HCT116 (cell line): ENCODE measurements at regions not wholly inside any gene's neighbourhood (a gene's known extent, or its start where the extent isn't known, plus 50 kb on each side); places are given as distances from the start of the nearest gene placed in this dataset.

Experiments
- ATAC-seq: fragments of 200-7000 bp; cut with Tn5 transposase; 2 replicates; pipeline ENCODE4 v1.9.1; 2020; ENCODE audit warnings: mild to moderate bottlenecking, moderate library complexity
- BruUV-seq: library from RNA; stranded (reverse); fragments of 400-500 nt; replicated peaks from 2 replicates; lab custom pipeline; 2021; lab: Mats Ljungman, UMichigan
- CTCF ChIA-PET: fragments of 300-600 bp; sonication (Branson Sonifier 250); formaldehyde crosslinking; loops from one replicate; lab custom pipeline; 2021; ENCODE audit warnings: antibody characterized with exemption; lab: Charles Lee
- POLR2A ChIA-PET: fragments of 300-600, 350-600 bp; sonication (Branson Sonifier 250); formaldehyde crosslinking; loops from one replicate; lab custom pipeline; 2021; ENCODE audit warnings: antibody characterized with exemption; lab: Charles Lee
- RAD21 ChIA-PET, 2 experiments: fragments of 300-600 bp; sonication (Branson Sonifier 250); formaldehyde crosslinking; loops; one replicate each; lab custom pipeline; 2023; ENCODE audit warnings: low total read pairs in 2 of 2; ENCODE audit not compliant: uncharacterized antibody in 2 of 2, unreplicated experiment in 2 of 2, low non-redundant PET in 1 of 2; lab: Charles Lee
- DNase-seq: peaks from one replicate; pipeline ENCODE4 v3.0.0-alpha.2; 2010; ENCODE audit warnings: low read depth, low spot score
- H2AFZ ChIP-seq: fragments of 200-600 bp; shearing (Covaris generic), sonication (generic); 2 replicates; pipeline ENCODE4 v1.6.1; 2017; ENCODE audit warnings: low read depth, mixed run types, mixed read lengths, antibody characterized with exemption, low read length; ENCODE audit not compliant: poor library complexity, severe bottlenecking
- H3K27ac ChIP-seq: 2 replicates; pipeline ENCODE4 v1.5.1; 2012; ENCODE audit warnings: low read depth, low read length
- H3K27me3 ChIP-seq: fragments of 200-600 bp; sonication (generic); 2 replicates; pipeline ENCODE4 v1.6.1; 2016; ENCODE audit warnings: mixed run types, low read length, mixed read lengths; ENCODE audit not compliant: insufficient read depth
- H3K36me3 ChIP-seq, 2 experiments: fragments of 200-500 bp in 1 of 2; fragments of 200-600 bp in 1 of 2; sonication (Bioruptor generic) in 1 of 2; sonication (generic) in 1 of 2; 2 replicates each; pipeline versions ENCODE4 v1.5.1 to v1.6.1; 2014 to 2016; ENCODE audit warnings: low read length in 2 of 2, inconsistent platforms in 1 of 2, mixed read lengths in 1 of 2, mixed run types in 1 of 2; ENCODE audit not compliant: insufficient read depth in 2 of 2, control insufficient read depth in 1 of 2
- H3K4me1 ChIP-seq, 2 experiments: fragments of 200-600 bp in 1 of 2; sonication (generic) in 1 of 2; 2 replicates each; pipeline versions ENCODE4 v1.5.1 to v1.6.1; 2012 to 2017; ENCODE audit warnings: low read length in 2 of 2, inconsistent platforms in 1 of 2, mild to moderate bottlenecking in 1 of 2, mixed read lengths in 1 of 2, mixed run types in 1 of 2, moderate library complexity in 1 of 2; ENCODE audit not compliant: insufficient read depth in 2 of 2, control insufficient read depth in 1 of 2
- H3K4me2 ChIP-seq: fragments of 200-600 bp; sonication (generic); 2 replicates; pipeline ENCODE4 v1.6.1; 2017; ENCODE audit warnings: mixed run types, low read length, mixed read lengths
- H3K4me3 ChIP-seq, 2 experiments: fragments of 200-600 bp in 1 of 2; sonication (generic) in 1 of 2; replicated peaks in 1 of 2; 2 replicates each; pipeline ENCODE4 v1.5.1; 2011 to 2016; ENCODE audit warnings: low read length in 2 of 2, control low read depth in 1 of 2, low read depth in 1 of 2, mild to moderate bottlenecking in 1 of 2, mixed read lengths in 1 of 2, mixed run types in 1 of 2
- H3K79me2 ChIP-seq: fragments of 200-600 bp; sonication (generic); 2 replicates; pipeline ENCODE4 v1.6.1; 2017; ENCODE audit warnings: mild to moderate bottlenecking, mixed run types, low read length, moderate library complexity, mixed read lengths; ENCODE audit not compliant: insufficient read depth
- H3K9ac ChIP-seq: fragments of 200-600 bp; sonication (generic); 2 replicates; pipeline ENCODE4 v1.6.1; 2016; ENCODE audit warnings: low read length, mixed read lengths
- H3K9me2 ChIP-seq: fragments of 200-600 bp; sonication (generic), shearing (Covaris generic); 2 replicates; pipeline ENCODE4 v1.6.1; 2017; ENCODE audit warnings: mixed run types, mild to moderate bottlenecking, moderate library complexity; ENCODE audit not compliant: insufficient read depth
- H3K9me3 ChIP-seq, 2 experiments: fragments of 200-500 bp in 1 of 2; fragments of 200-600 bp in 1 of 2; sonication (Bioruptor generic) in 1 of 2; sonication (generic) in 1 of 2; 2 replicates each; pipeline ENCODE4 v1.6.1; 2014 to 2017; ENCODE audit warnings: low read length in 2 of 2, mixed read lengths in 2 of 2, inconsistent platforms in 1 of 2, low read depth in 1 of 2, mild to moderate bottlenecking in 1 of 2, mixed run types in 1 of 2, moderate library complexity in 1 of 2; ENCODE audit not compliant: control insufficient read depth in 1 of 2, insufficient read depth in 1 of 2
- H4K20me1 ChIP-seq: fragments of 200-600 bp; sonication (generic), shearing (Covaris generic); 2 replicates; pipeline ENCODE4 v1.6.1; 2017; ENCODE audit warnings: mixed run types, mild to moderate bottlenecking, moderate library complexity; ENCODE audit not compliant: insufficient read depth
- CBX3 ChIP-seq: IDR thresholded peaks from 2 replicates; pipeline ENCODE4 v1.6.1; 2012; ENCODE audit warnings: low read depth
- CEBPB ChIP-seq: IDR thresholded peaks from 2 replicates; pipeline ENCODE4 v1.6.1; 2012; ENCODE audit warnings: low read depth
- EGR1 ChIP-seq: IDR thresholded peaks from 2 replicates; pipeline ENCODE4 v1.6.1; 2012; ENCODE audit warnings: low read depth
- ELF1 ChIP-seq: IDR thresholded peaks from 2 replicates; pipeline ENCODE4 v1.6.1; 2012; ENCODE audit warnings: low read depth, borderline replicate concordance
- EZH2 ChIP-seq: fragments of 200-600 bp; sonication (generic); IDR thresholded peaks from 2 replicates; pipeline ENCODE4 v1.6.1; 2017; ENCODE audit warnings: antibody characterized with exemption, mixed run types
- EZH2phosphoT487 ChIP-seq: fragments of 200-600 bp; IDR thresholded peaks from 2 replicates; pipeline ENCODE4 v1.6.1; 2018; ENCODE audit warnings: antibody characterized with exemption, borderline replicate concordance
- FOSL1 ChIP-seq: IDR thresholded peaks from 2 replicates; pipeline ENCODE4 v1.6.1; 2012; ENCODE audit warnings: low read depth
- JUND ChIP-seq: IDR thresholded peaks from 2 replicates; pipeline ENCODE4 v1.6.1; 2012
- MAX ChIP-seq: IDR thresholded peaks from 2 replicates; pipeline ENCODE4 v1.6.1; 2012
- POLR2A ChIP-seq: IDR thresholded peaks from 2 replicates; pipeline ENCODE4 v1.7.0; 2011; ENCODE audit warnings: borderline replicate concordance; ENCODE audit not compliant: insufficient read depth, insufficient read length; ENCODE audit errors: extremely low read depth
- RAD21 ChIP-seq: IDR thresholded peaks from 2 replicates; pipeline ENCODE4 v1.6.1; 2012; ENCODE audit warnings: low read depth, mild to moderate bottlenecking
- REST ChIP-seq: IDR thresholded peaks from 2 replicates; pipeline ENCODE4 v1.6.1; 2012; ENCODE audit warnings: low read depth
- SIN3A ChIP-seq: IDR thresholded peaks from 2 replicates; pipeline ENCODE4 v1.6.1; 2012; ENCODE audit warnings: low read depth
- SP1 ChIP-seq: IDR thresholded peaks from 2 replicates; pipeline ENCODE4 v1.6.1; 2012; ENCODE audit warnings: low read depth
- SRF ChIP-seq: IDR thresholded peaks from 2 replicates; pipeline ENCODE4 v1.6.1; 2012; ENCODE audit warnings: low read depth
- TCF7L2 ChIP-seq: IDR thresholded peaks from 2 replicates; pipeline ENCODE4 v1.7.0; 2011; ENCODE audit warnings: borderline replicate concordance, inconsistent platforms; ENCODE audit not compliant: insufficient read depth, insufficient read length; ENCODE audit errors: extremely low read depth
- YY1 ChIP-seq: IDR thresholded peaks from 2 replicates; pipeline ENCODE4 v1.6.1; 2011; ENCODE audit warnings: low read length, low read depth, moderate library complexity, mild to moderate bottlenecking; ENCODE audit not compliant: insufficient replicate concordance; ENCODE audit errors: extremely low read depth
- ZFX ChIP-seq: fragments of 450-650 bp; IDR thresholded peaks from 2 replicates; pipeline ENCODE4 v1.6.1; 2017
- ZNF274 ChIP-seq: fragments of 200-500 bp; sonication (Bioruptor generic); IDR thresholded peaks from 2 replicates; pipeline ENCODE4 v1.6.1; 2014; ENCODE audit warnings: mild to moderate bottlenecking, low read depth, low read length, inconsistent platforms
- intact Hi-C: fragments of 100-400 bp; cut with micrococcal nuclease; formaldehyde crosslinking; loops from 2 replicates; pipeline ENCODE4 v1.10.0; 2022
- TF ChIP-seq, protein P1 (sequence below), 3 experiments: fragments of 200-600 bp in 1 of 3; sonication (generic) in 1 of 3; IDR thresholded peaks in 2 of 3; conservative IDR thresholded peaks in 1 of 3; 2 replicates each; pipeline ENCODE4 v1.5.1; 2012 to 2017; ENCODE audit warnings: low read depth in 2 of 3, low read length in 2 of 3, antibody characterized with exemption in 1 of 3, borderline replicate concordance in 1 of 3, control low read depth in 1 of 3, mild to moderate bottlenecking in 1 of 3, mixed read lengths in 1 of 3, mixed run types in 1 of 3, moderate library complexity in 1 of 3; ENCODE audit not compliant: insufficient read depth in 1 of 3

DNA sequence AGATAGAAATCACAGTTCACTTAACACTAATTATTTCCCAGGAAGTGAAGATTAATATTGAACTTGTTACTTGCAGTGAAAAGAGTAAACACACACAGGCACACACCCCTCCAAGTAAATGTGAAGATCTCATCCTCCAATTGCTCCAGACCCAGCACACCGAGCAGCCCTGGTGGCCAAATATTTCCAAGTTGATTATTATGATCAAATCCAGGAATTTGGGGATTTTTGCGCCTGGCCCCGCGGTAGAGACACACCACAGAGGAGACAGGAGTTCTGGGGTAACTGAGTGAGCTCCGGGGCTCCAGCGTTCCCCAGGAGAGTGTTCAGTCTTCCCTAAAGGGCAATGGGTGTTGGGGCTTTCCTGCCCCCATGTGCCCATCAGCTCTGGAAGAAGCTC, 431.5 kb downstream of the BCL11B start:
- Histone ChIP-seq H4K20me1 (no peaks in the 10 kb centered on the region), H2AFZ (no peak overlapping the region), H3K36me3 (no peaks in the 10 kb centered on the region), H3K79me2 (no peaks in the 10 kb centered on the region), H3K4me3 (no peak overlapping the region), H3K27ac (no peak overlapping the region), H3K9me2 (no peaks in the 10 kb centered on the region), H3K4me2 (no peak overlapping the region), H3K27me3 (peaks cover 54% of the 10 kb centered on the region), H3K9me3 (no peaks in the 10 kb centered on the region), H3K4me1 (no peaks in the 10 kb centered on the region), H3K9ac (no peak overlapping the region)
- TF ChIP-seq RAD21 (no peak), ZFX (no peak), SRF (no peak), YY1 (no peak), EGR1 (no peak), ELF1 (no peak), FOSL1 (no peak), POLR2A (no peak), EZH2 (no peak), MAX (no peak), REST (no peak), SIN3A (no peak), JUND (no peak), ZNF274 (no peak), CEBPB (no peak), EZH2phosphoT487 (no peak), TCF7L2 (no peak), CBX3 (no peak), SP1 (no peak)
- TF ChIP-seq, protein P1, sequence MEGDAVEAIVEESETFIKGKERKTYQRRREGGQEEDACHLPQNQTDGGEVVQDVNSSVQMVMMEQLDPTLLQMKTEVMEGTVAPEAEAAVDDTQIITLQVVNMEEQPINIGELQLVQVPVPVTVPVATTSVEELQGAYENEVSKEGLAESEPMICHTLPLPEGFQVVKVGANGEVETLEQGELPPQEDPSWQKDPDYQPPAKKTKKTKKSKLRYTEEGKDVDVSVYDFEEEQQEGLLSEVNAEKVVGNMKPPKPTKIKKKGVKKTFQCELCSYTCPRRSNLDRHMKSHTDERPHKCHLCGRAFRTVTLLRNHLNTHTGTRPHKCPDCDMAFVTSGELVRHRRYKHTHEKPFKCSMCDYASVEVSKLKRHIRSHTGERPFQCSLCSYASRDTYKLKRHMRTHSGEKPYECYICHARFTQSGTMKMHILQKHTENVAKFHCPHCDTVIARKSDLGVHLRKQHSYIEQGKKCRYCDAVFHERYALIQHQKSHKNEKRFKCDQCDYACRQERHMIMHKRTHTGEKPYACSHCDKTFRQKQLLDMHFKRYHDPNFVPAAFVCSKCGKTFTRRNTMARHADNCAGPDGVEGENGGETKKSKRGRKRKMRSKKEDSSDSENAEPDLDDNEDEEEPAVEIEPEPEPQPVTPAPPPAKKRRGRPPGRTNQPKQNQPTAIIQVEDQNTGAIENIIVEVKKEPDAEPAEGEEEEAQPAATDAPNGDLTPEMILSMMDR (IDR thresholded peaks at IDR 0.05 in 2 of 3, conservative IDR thresholded peaks at IDR 0.05 in 1 of 3; ENCODE audit: borderline replicate concordance in 1 of 3, insufficient read depth in 1 of 3, low read depth in 2 of 3, low read length in 2 of 3), result no peak
- CTCF ChIA-PET, result no interaction called here
- intact Hi-C loops, result no loop called here
- POLR2A ChIA-PET, result no interaction called here
- ATAC-seq (no peak), DNase-seq (no peak)
- BruUV-seq, result no TSS peak
- RAD21 ChIA-PET, result no interaction called here
